ENCODE measurements at regions not wholly inside any gene's neighbourhood (a gene's known extent, or its start where the extent isn't known, plus 50 kb on each side); places are given as distances from the start of the nearest gene placed in this dataset.

- Histone ChIP-seq H3K4me3 (ENCODE audit: control insufficient read depth in 2 of 3, extremely low read depth in 1 of 3, insufficient read depth in 2 of 3, low read depth in 1 of 3, low read length in 3 of 3) (no peak overlapping the region), H3K9me1 (ENCODE audit: control insufficient read depth, extremely low read depth, insufficient read depth, low read length) (no peaks in the 10 kb centered on the region), H4K20me1 (ENCODE audit: control insufficient read depth, extremely low read depth, insufficient read depth, low read length) (no peaks in the 10 kb centered on the region), H3K36me3 (ENCODE audit: control insufficient read depth in 2 of 2, extremely low read depth in 1 of 2, insufficient read depth in 2 of 2, low read length in 2 of 2) (no peaks in the 10 kb centered on the region), H2AFZ (ENCODE audit: control insufficient read depth, low read length) (no peak overlapping the region), H3K4me1 (ENCODE audit: control insufficient read depth, extremely low read depth, insufficient read depth, low read length) (no peaks in the 10 kb centered on the region), H3K9ac (ENCODE audit: control insufficient read depth, extremely low read depth, insufficient read depth, low read length) (no peak overlapping the region), H3K9me3 (ENCODE audit: control insufficient read depth, low read depth, low read length) (no peaks in the 10 kb centered on the region), H3K27ac (ENCODE audit: control insufficient read depth, insufficient read depth, low read length) (no peak overlapping the region), H3K4me2 (ENCODE audit: control insufficient read depth, extremely low read depth, insufficient read depth, low read depth, low read length) (no peak overlapping the region), H3K27me3 (ENCODE audit: control insufficient read depth, extremely low read depth, insufficient read depth, low read length) (no peaks in the 10 kb centered on the region), H3K79me2 (ENCODE audit: control insufficient read depth, insufficient read depth, low read length) (no peaks in the 10 kb centered on the region)
- FAIRE-seq (no peak), DNase-seq (ENCODE audit: low read depth, low spot score) (no peak)
- TF ChIP-seq CTCF (optimal IDR thresholded peaks at IDR 0.05 in 1 of 3, IDR thresholded peaks at IDR 0.05 in 1 of 3, conservative IDR thresholded peaks at IDR 0.05 in 1 of 3; ENCODE audit: extremely low read depth in 1 of 3, insufficient read depth in 2 of 3, low read length in 3 of 3) (no peak), EZH2 (IDR thresholded peaks at IDR 0.05; ENCODE audit: low read length) (no peak)
- dilution Hi-C loops (cut with MboI; ENCODE audit: extremely low pct_ligation_motif_present, low sequenced_read_pairs): no loop called here
These were observed 84.4 kb upstream of the DHRS4 start for GRCh38 chr14:23869078-23869719.

DNA sequence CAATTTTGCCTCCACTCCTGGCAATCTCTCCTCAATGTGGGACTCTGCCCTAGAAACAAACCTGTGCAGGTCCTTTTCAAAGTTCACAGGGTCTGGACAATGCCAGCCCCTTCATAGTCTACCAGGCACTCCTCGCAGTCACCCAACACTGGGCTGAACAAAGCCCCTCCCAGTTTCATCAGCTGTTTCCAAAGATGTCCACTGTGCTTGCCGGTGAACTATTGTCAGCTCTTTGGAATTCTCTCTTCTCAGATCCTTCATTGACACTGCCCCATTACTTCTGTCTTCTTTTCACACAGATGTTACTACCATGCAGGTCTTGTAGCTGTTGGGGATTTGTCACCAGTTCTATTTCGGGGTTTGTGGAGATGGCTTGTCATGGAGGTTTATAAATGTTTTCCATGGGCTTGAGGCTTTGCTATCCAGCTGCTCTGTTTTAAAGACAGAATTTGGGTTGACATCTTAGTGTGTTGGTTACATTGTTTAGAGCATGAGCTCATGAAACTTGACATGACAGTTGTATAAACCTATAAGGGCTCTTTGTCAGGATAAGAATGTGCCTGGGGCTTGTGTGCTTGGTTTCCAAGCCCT, 77.3 kb upstream of the DHRS4 start:
- H3K79me2 ChIP-seq (ENCODE audit: control insufficient read depth, insufficient read depth, low read length): no peaks in the 10 kb centered on the region
- H3K27ac ChIP-seq (ENCODE audit: control insufficient read depth, insufficient read depth, low read length): no peak overlapping the region
- no peak overlapping the region for H2AFZ ChIP-seq (ENCODE audit: control insufficient read depth, low read length)
- no peak overlapping the region for H3K4me2 ChIP-seq (ENCODE audit: control insufficient read depth, extremely low read depth, insufficient read depth, low read depth, low read length)
- H3K9me3 ChIP-seq (ENCODE audit: control insufficient read depth, low read depth, low read length): no peaks in the 10 kb centered on the region
- DNase-seq (ENCODE audit: low read depth, low spot score) (no peak), FAIRE-seq (no peak)
- H3K36me3 ChIP-seq (ENCODE audit: control insufficient read depth in 2 of 2, extremely low read depth in 1 of 2, insufficient read depth in 2 of 2, low read length in 2 of 2): no peaks in the 10 kb centered on the region
- H3K27me3 ChIP-seq (ENCODE audit: control insufficient read depth, extremely low read depth, insufficient read depth, low read length): no peaks in the 10 kb centered on the region
- no peaks in the 10 kb centered on the region for H3K9me1 ChIP-seq (ENCODE audit: control insufficient read depth, extremely low read depth, insufficient read depth, low read length)
- TF ChIP-seq CTCF (optimal IDR thresholded peaks at IDR 0.05 in 1 of 3, IDR thresholded peaks at IDR 0.05 in 1 of 3, conservative IDR thresholded peaks at IDR 0.05 in 1 of 3; ENCODE audit: extremely low read depth in 1 of 3, insufficient read depth in 2 of 3, low read length in 3 of 3) (no peak), EZH2 (IDR thresholded peaks at IDR 0.05; ENCODE audit: low read length) (no peak)
- H3K4me3 ChIP-seq (ENCODE audit: control insufficient read depth in 2 of 3, extremely low read depth in 1 of 3, insufficient read depth in 2 of 3, low read depth in 1 of 3, low read length in 3 of 3): no peak overlapping the region
- dilution Hi-C loops (cut with MboI; ENCODE audit: extremely low pct_ligation_motif_present, low sequenced_read_pairs): no loop called here
- no peaks in the 10 kb centered on the region for H4K20me1 ChIP-seq (ENCODE audit: control insufficient read depth, extremely low read depth, insufficient read depth, low read length)
- no peak overlapping the region for H3K9ac ChIP-seq (ENCODE audit: control insufficient read depth, extremely low read depth, insufficient read depth, low read length)
- H3K4me1 ChIP-seq (ENCODE audit: control insufficient read depth, extremely low read depth, insufficient read depth, low read length): no peaks in the 10 kb centered on the region
